ENCODE measurements at regions not wholly inside any gene's neighbourhood (a gene's known extent, or its start where the extent isn't known, plus 50 kb on each side); places are given as distances from the start of the nearest gene placed in this dataset.

DNA sequence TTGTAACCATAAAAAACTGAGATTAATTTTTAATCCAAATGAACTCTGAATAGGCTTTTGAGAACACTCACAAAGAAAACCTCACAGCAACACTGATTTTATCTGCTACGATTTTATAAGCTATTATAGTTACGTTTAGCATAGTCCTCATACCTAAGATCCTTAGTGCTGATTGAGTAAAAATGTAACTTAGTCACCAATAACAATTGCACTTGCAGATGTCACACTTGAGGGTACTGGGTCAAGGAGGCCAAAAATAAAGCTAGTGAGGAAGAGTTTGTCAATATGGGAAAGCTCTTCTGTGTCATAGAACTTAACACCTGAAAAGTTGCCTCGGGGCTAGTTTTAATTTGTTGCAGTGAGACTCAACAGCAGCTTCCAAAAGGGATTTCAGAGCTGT is 706.5 kb upstream of the FAM98A start:
- TF ChIP-seq, protein P1, sequence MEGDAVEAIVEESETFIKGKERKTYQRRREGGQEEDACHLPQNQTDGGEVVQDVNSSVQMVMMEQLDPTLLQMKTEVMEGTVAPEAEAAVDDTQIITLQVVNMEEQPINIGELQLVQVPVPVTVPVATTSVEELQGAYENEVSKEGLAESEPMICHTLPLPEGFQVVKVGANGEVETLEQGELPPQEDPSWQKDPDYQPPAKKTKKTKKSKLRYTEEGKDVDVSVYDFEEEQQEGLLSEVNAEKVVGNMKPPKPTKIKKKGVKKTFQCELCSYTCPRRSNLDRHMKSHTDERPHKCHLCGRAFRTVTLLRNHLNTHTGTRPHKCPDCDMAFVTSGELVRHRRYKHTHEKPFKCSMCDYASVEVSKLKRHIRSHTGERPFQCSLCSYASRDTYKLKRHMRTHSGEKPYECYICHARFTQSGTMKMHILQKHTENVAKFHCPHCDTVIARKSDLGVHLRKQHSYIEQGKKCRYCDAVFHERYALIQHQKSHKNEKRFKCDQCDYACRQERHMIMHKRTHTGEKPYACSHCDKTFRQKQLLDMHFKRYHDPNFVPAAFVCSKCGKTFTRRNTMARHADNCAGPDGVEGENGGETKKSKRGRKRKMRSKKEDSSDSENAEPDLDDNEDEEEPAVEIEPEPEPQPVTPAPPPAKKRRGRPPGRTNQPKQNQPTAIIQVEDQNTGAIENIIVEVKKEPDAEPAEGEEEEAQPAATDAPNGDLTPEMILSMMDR (IDR thresholded peaks at IDR 0.05; ENCODE audit: low read depth, low read length), result no peak
- no peak for TF ChIP-seq EZH2phosphoT487 (IDR thresholded peaks at IDR 0.05; ENCODE audit: low read depth)
- no peaks in the 10 kb centered on the region for H3K36me3 ChIP-seq (replicated peaks; ENCODE audit: low read depth, low read length)

DNA sequence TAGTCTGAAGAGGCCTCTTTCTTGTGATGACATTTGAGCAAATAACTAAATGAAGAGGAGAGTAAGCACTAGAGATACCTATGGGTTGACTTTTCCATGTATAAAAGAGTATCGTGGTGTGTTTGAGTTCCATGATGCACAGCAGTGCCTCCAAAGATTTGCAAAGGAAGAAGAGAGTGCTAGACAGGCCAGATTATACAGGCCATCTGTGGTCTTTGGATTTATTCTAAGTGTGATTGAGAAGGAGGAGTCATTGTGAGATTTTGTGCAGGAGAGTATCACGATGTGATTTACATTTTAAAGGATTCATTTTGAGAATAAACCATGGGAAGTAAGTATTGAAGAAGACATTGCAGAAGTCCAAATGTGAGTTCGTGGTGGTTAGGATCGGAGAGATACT is 695.9 kb upstream of the FAM98A start:
- H3K9me3 ChIP-seq (ENCODE audit: insufficient read depth, low read length), result no peaks in the 10 kb centered on the region
- H3K4me1 ChIP-seq (ENCODE audit: low read length), result peaks cover 6% of the 10 kb centered on the region
- no peaks in the 10 kb centered on the region for H4K20me1 ChIP-seq (ENCODE audit: insufficient read depth, low read length)
- H3K36me3 ChIP-seq (replicated peaks; ENCODE audit: low read depth, low read length), result no peaks in the 10 kb centered on the region
- H3K79me2 ChIP-seq (ENCODE audit: low read length), result no peaks in the 10 kb centered on the region
- H3K27ac ChIP-seq (ENCODE audit: low read length), result no peak overlapping the region
- H3K27me3 ChIP-seq (ENCODE audit: low read depth, low read length), result no peaks in the 10 kb centered on the region
- H3K9ac ChIP-seq (ENCODE audit: low read length), result no peak overlapping the region
- no peak overlapping the region for H2AFZ ChIP-seq (ENCODE audit: low read depth, low read length)
- no peak overlapping the region for H3K4me3 ChIP-seq (ENCODE audit: low read length)
- no peak for TF ChIP-seq EZH2phosphoT487 (IDR thresholded peaks at IDR 0.05; ENCODE audit: low read depth)
- TF ChIP-seq, protein P1 (IDR thresholded peaks at IDR 0.05; ENCODE audit: low read depth, low read length), result no peak
- no peak overlapping the region for H3K4me2 ChIP-seq (ENCODE audit: low read length)

More for the DNA sequence above, 706.5 kb upstream of the FAM98A start:
- no peaks in the 10 kb centered on the region for H3K9me3 ChIP-seq (ENCODE audit: insufficient read depth, low read length)
- H3K4me2 ChIP-seq (ENCODE audit: low read length), result no peak overlapping the region
- H3K27ac ChIP-seq (ENCODE audit: low read length), result no peak overlapping the region
- no peak overlapping the region for H2AFZ ChIP-seq (ENCODE audit: low read depth, low read length)
- H3K9ac ChIP-seq (ENCODE audit: low read length), result no peak overlapping the region
- H3K4me3 ChIP-seq (ENCODE audit: low read length), result no peak overlapping the region
- no peaks in the 10 kb centered on the region for H3K79me2 ChIP-seq (ENCODE audit: low read length)
- no peaks in the 10 kb centered on the region for H3K4me1 ChIP-seq (ENCODE audit: low read length)
- H3K27me3 ChIP-seq (ENCODE audit: low read depth, low read length), result no peaks in the 10 kb centered on the region
- H4K20me1 ChIP-seq (ENCODE audit: insufficient read depth, low read length), result no peaks in the 10 kb centered on the region

DNA sequence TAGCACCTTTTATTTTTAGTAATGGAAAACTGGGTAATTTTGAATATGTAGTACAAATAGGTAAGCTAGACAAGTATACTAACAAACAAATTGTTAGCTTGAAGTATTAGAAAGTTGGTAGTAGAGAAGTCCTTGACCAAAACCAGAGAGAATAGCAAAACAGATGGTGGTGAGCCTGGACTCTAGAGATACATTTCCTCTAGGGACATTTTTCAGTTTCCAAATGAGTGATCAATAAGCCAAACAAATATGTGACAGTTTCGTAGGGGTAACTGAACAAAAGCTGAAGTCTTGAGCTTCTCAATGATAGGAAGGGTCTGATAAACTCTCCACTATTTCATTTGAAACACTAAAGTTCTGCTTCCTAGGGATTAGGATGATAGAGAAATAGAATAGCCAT is 692.0 kb upstream of the FAM98A start:
- Histone ChIP-seq H3K4me3 (ENCODE audit: low read length) (no peak overlapping the region), H2AFZ (ENCODE audit: low read depth, low read length) (no peak overlapping the region), H3K79me2 (ENCODE audit: low read length) (no peaks in the 10 kb centered on the region), H3K9me3 (ENCODE audit: insufficient read depth, low read length) (no peaks in the 10 kb centered on the region), H3K36me3 (replicated peaks; ENCODE audit: low read depth, low read length) (no peaks in the 10 kb centered on the region), H3K4me1 (ENCODE audit: low read length) (peaks cover 6% of the 10 kb centered on the region), H3K27ac (ENCODE audit: low read length) (no peak overlapping the region), H3K27me3 (ENCODE audit: low read depth, low read length) (no peaks in the 10 kb centered on the region), H4K20me1 (ENCODE audit: insufficient read depth, low read length) (no peaks in the 10 kb centered on the region), H3K9ac (ENCODE audit: low read length) (no peak overlapping the region), H3K4me2 (ENCODE audit: low read length) (no peak overlapping the region)
- TF ChIP-seq, protein P1 (IDR thresholded peaks at IDR 0.05; ENCODE audit: low read depth, low read length), result no peak
- no peak for TF ChIP-seq EZH2phosphoT487 (IDR thresholded peaks at IDR 0.05; ENCODE audit: low read depth)

DNA sequence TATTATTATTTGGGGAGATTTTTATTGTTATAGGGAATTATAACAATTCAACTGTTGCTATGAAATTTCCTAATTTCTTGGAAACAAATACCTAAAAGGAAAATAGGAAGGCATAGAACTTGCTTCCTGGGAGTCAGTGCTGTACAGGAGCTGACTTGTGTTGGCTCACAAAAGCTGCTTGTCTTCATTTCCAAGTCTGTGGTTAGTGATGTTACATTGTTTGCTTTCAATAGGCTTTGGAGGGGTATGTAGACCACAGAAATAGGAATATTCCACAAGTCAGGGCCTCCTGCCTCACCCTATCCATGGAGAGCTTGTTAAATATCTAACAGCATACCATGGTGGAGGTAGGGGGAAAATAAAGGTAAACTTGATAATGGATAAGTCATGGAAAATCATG is 688.9 kb upstream of the FAM98A start:
- TF ChIP-seq, protein P1 (IDR thresholded peaks at IDR 0.05; ENCODE audit: low read depth, low read length), result no peak
- no peak for TF ChIP-seq EZH2phosphoT487 (IDR thresholded peaks at IDR 0.05; ENCODE audit: low read depth)

More for the DNA sequence above, 688.9 kb upstream of the FAM98A start:
- Histone ChIP-seq H3K4me2 (ENCODE audit: low read length) (no peak overlapping the region), H3K36me3 (replicated peaks; ENCODE audit: low read depth, low read length) (no peaks in the 10 kb centered on the region), H3K4me3 (ENCODE audit: low read length) (no peak overlapping the region), H3K9ac (ENCODE audit: low read length) (no peak overlapping the region), H3K27ac (ENCODE audit: low read length) (no peak overlapping the region), H3K4me1 (ENCODE audit: low read length) (peaks cover 6% of the 10 kb centered on the region), H3K79me2 (ENCODE audit: low read length) (no peaks in the 10 kb centered on the region), H2AFZ (ENCODE audit: low read depth, low read length) (no peak overlapping the region), H4K20me1 (ENCODE audit: insufficient read depth, low read length) (no peaks in the 10 kb centered on the region), H3K27me3 (ENCODE audit: low read depth, low read length) (no peaks in the 10 kb centered on the region), H3K9me3 (ENCODE audit: insufficient read depth, low read length) (no peaks in the 10 kb centered on the region)

All from OCI-LY3 (cell line).